ENCODE measurements at regions not wholly inside any gene's neighbourhood (a gene's known extent, or its start where the extent isn't known, plus 50 kb on each side); places are given as distances from the start of the nearest gene placed in this dataset.

- Histone ChIP-seq H3K27ac (ENCODE audit: extremely low read length, insufficient read depth, low read length) (no peak overlapping the region), H3K4me3 (replicated peaks in 1 of 3; ENCODE audit: insufficient read depth in 1 of 3, low read depth in 2 of 3, low read length in 3 of 3) (no peak overlapping the region), H3K79me2 (ENCODE audit: insufficient read depth, low read length) (no peaks in the 10 kb centered on the region), H4K20me1 (ENCODE audit: insufficient read depth, low read length) (no peaks in the 10 kb centered on the region), H3K9me3 (ENCODE audit: low read length) (peaks cover 93% of the 10 kb centered on the region), H2AFZ (ENCODE audit: low read length) (no peak overlapping the region), H3K36me3 (replicated peaks in 1 of 2; ENCODE audit: control insufficient read depth in 1 of 2, insufficient read depth in 2 of 2, low read length in 2 of 2) (no peaks in the 10 kb centered on the region), H3K4me2 (ENCODE audit: low read depth, low read length) (no peak overlapping the region), H3K4me1 (ENCODE audit: insufficient read depth, low read length) (no peaks in the 10 kb centered on the region), H3K27me3 (ENCODE audit: control insufficient read depth in 1 of 2, insufficient read depth in 2 of 2, low read length in 2 of 2) (no peaks in the 10 kb centered on the region), H3K9ac (ENCODE audit: insufficient read depth, low read depth, low read length) (no peak overlapping the region)
- ChIA-PET POLR2A (no interaction called here), CTCF (ENCODE audit: low intra/inter-chr PET ratio, low total read pairs) (no interaction called here)
- in situ Hi-C loops (cut with HindIII; ENCODE audit: extremely low pct_ligation_motif_present, low pct_unique_long_range_greater_than_20kb) = no loop called here
- ATAC-seq (no peak), FAIRE-seq (no peak), DNase-seq (ENCODE audit: low spot score) (no peak)
- intact Hi-C loops (cut with micrococcal nuclease; ENCODE audit: unreplicated experiment) = no loop called here
- 64% methylated on average over 2 of the region's 2 CpGs for WGBS (ENCODE audit: low lambda C conversion rate)
- BruUV-seq (replicated peaks) = no TSS peak
- TF ChIP-seq UBTF (CRISPR knock-in tag; IDR thresholded peaks at IDR 0.05) (no peak), DNMT3B (CRISPR knock-in tag; conservative IDR thresholded peaks at IDR 0.05) (no peak)
- TF ChIP-seq, protein P1, sequence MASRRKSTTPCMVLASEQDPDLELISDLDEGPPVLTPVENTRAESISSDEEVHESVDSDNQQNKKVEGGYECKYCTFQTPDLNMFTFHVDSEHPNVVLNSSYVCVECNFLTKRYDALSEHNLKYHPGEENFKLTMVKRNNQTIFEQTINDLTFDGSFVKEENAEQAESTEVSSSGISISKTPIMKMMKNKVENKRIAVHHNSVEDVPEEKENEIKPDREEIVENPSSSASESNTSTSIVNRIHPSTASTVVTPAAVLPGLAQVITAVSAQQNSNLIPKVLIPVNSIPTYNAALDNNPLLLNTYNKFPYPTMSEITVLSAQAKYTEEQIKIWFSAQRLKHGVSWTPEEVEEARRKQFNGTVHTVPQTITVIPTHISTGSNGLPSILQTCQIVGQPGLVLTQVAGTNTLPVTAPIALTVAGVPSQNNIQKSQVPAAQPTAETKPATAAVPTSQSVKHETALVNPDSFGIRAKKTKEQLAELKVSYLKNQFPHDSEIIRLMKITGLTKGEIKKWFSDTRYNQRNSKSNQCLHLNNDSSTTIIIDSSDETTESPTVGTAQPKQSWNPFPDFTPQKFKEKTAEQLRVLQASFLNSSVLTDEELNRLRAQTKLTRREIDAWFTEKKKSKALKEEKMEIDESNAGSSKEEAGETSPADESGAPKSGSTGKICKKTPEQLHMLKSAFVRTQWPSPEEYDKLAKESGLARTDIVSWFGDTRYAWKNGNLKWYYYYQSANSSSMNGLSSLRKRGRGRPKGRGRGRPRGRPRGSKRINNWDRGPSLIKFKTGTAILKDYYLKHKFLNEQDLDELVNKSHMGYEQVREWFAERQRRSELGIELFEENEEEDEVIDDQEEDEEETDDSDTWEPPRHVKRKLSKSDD (CRISPR knock-in tag; IDR thresholded peaks at IDR 0.05; ENCODE audit: low read depth) = no peak
Measured at GRCh38 chr3:176206809-176207208, 990.5 kb downstream of the TBL1XR1 start.

- POLR2A ChIA-PET = no interaction called here
- Histone ChIP-seq H3K4me2 (ENCODE audit: low read depth, low read length) (no peak overlapping the region), H3K9me3 (ENCODE audit: low read length) (peaks cover 84% of the 10 kb centered on the region), H3K9ac (ENCODE audit: insufficient read depth, low read depth, low read length) (no peak overlapping the region), H3K4me3 (replicated peaks in 1 of 3; ENCODE audit: insufficient read depth in 1 of 3, low read depth in 2 of 3, low read length in 3 of 3) (no peak overlapping the region), H3K36me3 (replicated peaks in 1 of 2; ENCODE audit: control insufficient read depth in 1 of 2, insufficient read depth in 2 of 2, low read length in 2 of 2) (no peaks in the 10 kb centered on the region), H3K27ac (ENCODE audit: extremely low read length, insufficient read depth, low read length) (no peak overlapping the region), H2AFZ (ENCODE audit: low read length) (no peak overlapping the region), H3K27me3 (ENCODE audit: control insufficient read depth in 1 of 2, insufficient read depth in 2 of 2, low read length in 2 of 2) (no peaks in the 10 kb centered on the region), H4K20me1 (ENCODE audit: insufficient read depth, low read length) (no peaks in the 10 kb centered on the region), H3K79me2 (ENCODE audit: insufficient read depth, low read length) (no peaks in the 10 kb centered on the region), H3K4me1 (ENCODE audit: insufficient read depth, low read length) (no peaks in the 10 kb centered on the region)
- ATAC-seq = no peak
- 6% methylated on average over 2 of the region's 2 CpGs for WGBS (ENCODE audit: low lambda C conversion rate)
- no peak for TF ChIP-seq ZNF800 (CRISPR knock-in tag; IDR thresholded peaks at IDR 0.05)
- no peak for TF ChIP-seq ZNF547 (CRISPR knock-in tag; IDR thresholded peaks at IDR 0.05)
- TF ChIP-seq MAFK (conservative IDR thresholded peaks at IDR 0.05 in 1 of 2, IDR thresholded peaks at IDR 0.05 in 1 of 2; ENCODE audit: low read length in 2 of 2) = peak; percentile 70 to 83; a peak in 3 of 4 replicates
- TF ChIP-seq ISL2 (CRISPR knock-in tag; IDR thresholded peaks at IDR 0.05) = no peak
- TF ChIP-seq, protein P1 (CRISPR knock-in tag; IDR thresholded peaks at IDR 0.05; ENCODE audit: low read depth) = no peak
- TF ChIP-seq MAFF (IDR thresholded peaks at IDR 0.05; ENCODE audit: low read depth, low read length) = peak; percentile 73
- CTCF ChIA-PET (ENCODE audit: low intra/inter-chr PET ratio, low total read pairs) = no interaction called here
- no TSS peak for BruUV-seq (replicated peaks)
- intact Hi-C loops (cut with micrococcal nuclease; ENCODE audit: unreplicated experiment) (no loop called here), in situ Hi-C loops (cut with HindIII; ENCODE audit: extremely low pct_ligation_motif_present, low pct_unique_long_range_greater_than_20kb) (no loop called here)
- FAIRE-seq = no peak
- no peak for DNase-seq (ENCODE audit: low spot score)
Measured at GRCh38 chr3:176202652-176203051, 994.6 kb downstream of the TBL1XR1 start.
